ENCODE measurements at regions not wholly inside any gene's neighbourhood (a gene's known extent, or its start where the extent isn't known, plus 50 kb on each side); places are given as distances from the start of the nearest gene placed in this dataset.

GRCh38 chr2:16330571-16330970 lies 335.1 kb downstream of the CYRIA start:
- TF ChIP-seq CTCF (IDR thresholded peaks at IDR 0.05): no peak
- no peak for TF ChIP-seq POLR2A (IDR thresholded peaks at IDR 0.05)
- TF ChIP-seq POLR2AphosphoS5 (IDR thresholded peaks at IDR 0.05): no peak
